ENCODE measurements at regions not wholly inside any gene's neighbourhood (a gene's known extent, or its start where the extent isn't known, plus 50 kb on each side); places are given as distances from the start of the nearest gene placed in this dataset.
A peak's percentile ranks its signal among the peaks of the same experiment; 100 is the strongest.

DNA sequence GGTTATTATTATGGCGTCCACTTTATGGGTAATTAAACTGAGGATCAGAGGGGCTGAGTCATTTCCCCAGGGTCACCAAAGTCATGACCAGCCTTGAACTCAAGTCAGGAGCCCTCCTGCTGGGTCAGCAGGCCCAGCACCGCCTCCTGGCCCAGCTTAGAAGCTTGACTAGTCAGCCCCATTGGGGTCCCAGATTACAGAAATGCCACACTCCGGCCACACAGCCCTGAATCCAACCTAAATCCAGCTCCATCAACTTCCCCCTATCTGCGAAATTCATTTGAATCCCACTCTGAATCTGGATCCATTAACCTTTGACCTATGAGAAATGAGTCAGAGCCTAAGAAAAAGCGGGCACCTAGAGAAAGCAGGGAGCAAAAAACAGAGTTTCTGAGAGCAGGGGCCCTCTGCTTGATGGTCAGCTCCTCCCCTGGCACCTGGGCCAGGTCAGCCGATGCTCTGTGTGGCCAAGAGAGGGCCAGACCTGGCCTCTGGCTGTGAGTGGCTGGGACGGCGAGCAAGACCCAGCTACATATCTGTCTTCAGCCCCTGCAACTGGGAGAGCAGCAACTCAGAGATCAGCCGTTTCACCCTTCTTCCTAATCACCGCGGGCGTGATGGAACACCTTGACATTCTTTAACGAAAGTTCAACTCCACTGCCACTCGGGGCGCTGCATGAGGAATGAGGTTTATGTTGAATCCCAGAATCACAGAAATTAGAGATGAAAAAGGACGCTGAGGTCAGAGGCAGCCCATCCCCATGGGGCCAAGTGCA lies 196.1 kb downstream of the TRIM29 start:
- DNase-seq = no peak
- no peak overlapping the region for H3K27ac Mint-ChIP-seq
- H3K9me3 ChIP-seq (replicated peaks in 1 of 2; ENCODE audit: control insufficient read depth in 1 of 2, insufficient read depth in 1 of 2, low read length in 2 of 2) = no peaks in the 10 kb centered on the region
- 85% methylated on average over 10 of the region's 16 CpGs for WGBS (ENCODE audit: insufficient coverage)
- no peaks in the 10 kb centered on the region for H3K9me3 Mint-ChIP-seq
- no peak overlapping the region for H3K4me2 ChIP-seq (replicated peaks; ENCODE audit: extremely low read depth, low read length, poor library complexity, severe bottlenecking)
- H3K4me3 Mint-ChIP-seq = no peak overlapping the region
- no peaks in the 10 kb centered on the region for H3K36me3 ChIP-seq (replicated peaks in 1 of 2; ENCODE audit: control insufficient read depth in 1 of 2, insufficient read depth in 2 of 2, low read length in 2 of 2)
- no peaks in the 10 kb centered on the region for H3K4me1 Mint-ChIP-seq
- no peaks in the 10 kb centered on the region for H3K4me1 ChIP-seq (ENCODE audit: control insufficient read depth in 1 of 2, insufficient read depth in 2 of 2, low read length in 2 of 2)
- no peaks in the 10 kb centered on the region for H3K27me3 ChIP-seq (ENCODE audit: control insufficient read depth in 2 of 2, insufficient read depth in 2 of 2, low read length in 2 of 2)
- intact Hi-C loops (cut with micrococcal nuclease) = no loop called here
- TF ChIP-seq, protein P1, sequence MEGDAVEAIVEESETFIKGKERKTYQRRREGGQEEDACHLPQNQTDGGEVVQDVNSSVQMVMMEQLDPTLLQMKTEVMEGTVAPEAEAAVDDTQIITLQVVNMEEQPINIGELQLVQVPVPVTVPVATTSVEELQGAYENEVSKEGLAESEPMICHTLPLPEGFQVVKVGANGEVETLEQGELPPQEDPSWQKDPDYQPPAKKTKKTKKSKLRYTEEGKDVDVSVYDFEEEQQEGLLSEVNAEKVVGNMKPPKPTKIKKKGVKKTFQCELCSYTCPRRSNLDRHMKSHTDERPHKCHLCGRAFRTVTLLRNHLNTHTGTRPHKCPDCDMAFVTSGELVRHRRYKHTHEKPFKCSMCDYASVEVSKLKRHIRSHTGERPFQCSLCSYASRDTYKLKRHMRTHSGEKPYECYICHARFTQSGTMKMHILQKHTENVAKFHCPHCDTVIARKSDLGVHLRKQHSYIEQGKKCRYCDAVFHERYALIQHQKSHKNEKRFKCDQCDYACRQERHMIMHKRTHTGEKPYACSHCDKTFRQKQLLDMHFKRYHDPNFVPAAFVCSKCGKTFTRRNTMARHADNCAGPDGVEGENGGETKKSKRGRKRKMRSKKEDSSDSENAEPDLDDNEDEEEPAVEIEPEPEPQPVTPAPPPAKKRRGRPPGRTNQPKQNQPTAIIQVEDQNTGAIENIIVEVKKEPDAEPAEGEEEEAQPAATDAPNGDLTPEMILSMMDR (IDR thresholded peaks at IDR 0.05) = no peak
- H3K27me3 Mint-ChIP-seq (ENCODE audit: low read depth in 3 of 3) = peaks cover 7 to 11% (median 8%) of the 10 kb centered on the region in 3 donors
- no peaks in the 10 kb centered on the region for H3K79me2 ChIP-seq (ENCODE audit: insufficient read depth, low read length)
- no peak overlapping the region for H2AFZ ChIP-seq (ENCODE audit: insufficient read depth, low read depth, low read length, poor library complexity, severe bottlenecking)
- no peaks in the 10 kb centered on the region for H4K20me1 ChIP-seq (ENCODE audit: insufficient read depth, low read length)
- H3K4me3 ChIP-seq (replicated peaks in 1 of 3; ENCODE audit: low read depth in 2 of 3, low read length in 3 of 3) = no peak overlapping the region
- H3K27ac ChIP-seq (ENCODE audit: low read depth in 1 of 2, low read length in 2 of 2) = no peak overlapping the region
- H3K36me3 Mint-ChIP-seq = no peaks in the 10 kb centered on the region
- H3K9ac ChIP-seq (ENCODE audit: insufficient read depth, low read length, poor library complexity, severe bottlenecking) = no peak overlapping the region

DNA sequence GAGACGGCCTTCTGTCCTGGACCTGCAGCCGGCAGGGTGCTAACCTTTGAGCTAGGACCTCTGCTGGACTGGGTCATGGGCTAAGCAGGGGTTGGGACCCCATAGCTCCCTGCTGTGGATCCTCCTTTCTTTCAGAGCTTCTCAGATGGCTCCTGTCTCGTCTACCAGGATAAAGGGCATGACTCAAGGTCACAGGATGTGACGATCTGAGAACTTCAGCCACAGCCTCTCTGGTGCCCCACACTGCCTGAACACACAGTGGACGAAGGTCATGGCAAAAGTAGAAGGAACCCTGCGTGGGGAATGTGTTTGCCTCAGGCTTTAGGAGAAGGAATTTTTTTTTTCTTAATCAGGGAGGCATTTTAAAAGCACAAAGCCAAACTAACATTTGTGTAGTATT lies 196.7 kb downstream of the TRIM29 start:
- intact Hi-C loops (cut with micrococcal nuclease) = no loop called here
- H3K9me3 Mint-ChIP-seq = no peaks in the 10 kb centered on the region
- H3K36me3 Mint-ChIP-seq = no peaks in the 10 kb centered on the region
- Histone ChIP-seq H3K27ac (ENCODE audit: low read depth in 1 of 2, low read length in 2 of 2) (no peak overlapping the region), H3K79me2 (ENCODE audit: insufficient read depth, low read length) (no peaks in the 10 kb centered on the region), H3K9me3 (replicated peaks in 1 of 2; ENCODE audit: control insufficient read depth in 1 of 2, insufficient read depth in 1 of 2, low read length in 2 of 2) (no peaks in the 10 kb centered on the region), H3K4me3 (replicated peaks in 1 of 3; ENCODE audit: low read depth in 2 of 3, low read length in 3 of 3) (no peak overlapping the region), H3K4me2 (replicated peaks; ENCODE audit: extremely low read depth, low read length, poor library complexity, severe bottlenecking) (no peak overlapping the region), H3K4me1 (ENCODE audit: control insufficient read depth in 1 of 2, insufficient read depth in 2 of 2, low read length in 2 of 2) (no peaks in the 10 kb centered on the region), H3K27me3 (ENCODE audit: control insufficient read depth in 2 of 2, insufficient read depth in 2 of 2, low read length in 2 of 2) (no peaks in the 10 kb centered on the region), H3K36me3 (replicated peaks in 1 of 2; ENCODE audit: control insufficient read depth in 1 of 2, insufficient read depth in 2 of 2, low read length in 2 of 2) (no peaks in the 10 kb centered on the region), H3K9ac (ENCODE audit: insufficient read depth, low read length, poor library complexity, severe bottlenecking) (no peak overlapping the region), H2AFZ (ENCODE audit: insufficient read depth, low read depth, low read length, poor library complexity, severe bottlenecking) (no peak overlapping the region), H4K20me1 (ENCODE audit: insufficient read depth, low read length) (no peaks in the 10 kb centered on the region)
- peaks cover 8 to 12% (median 8%) of the 10 kb centered on the region in 3 donors for H3K27me3 Mint-ChIP-seq (ENCODE audit: low read depth in 3 of 3)
- peak overlapping the region in 1 of 7 donors; percentile 67 for H3K27ac Mint-ChIP-seq
- H3K4me1 Mint-ChIP-seq = no peaks in the 10 kb centered on the region
- TF ChIP-seq, protein P1 (IDR thresholded peaks at IDR 0.05) = no peak
- H3K4me3 Mint-ChIP-seq = no peak overlapping the region
- 79% methylated on average over 4 of the region's 6 CpGs for WGBS (ENCODE audit: insufficient coverage)
- DNase-seq = no peak
